ENCODE measurements at regions not wholly inside any gene's neighbourhood (a gene's known extent, or its start where the extent isn't known, plus 50 kb on each side); places are given as distances from the start of the nearest gene placed in this dataset.

- TF ChIP-seq CTCF (IDR thresholded peaks at IDR 0.05) (no peak), ZFX (IDR thresholded peaks at IDR 0.05; ENCODE audit: borderline replicate concordance) (no peak)
Observed at GRCh38 chr7:118473271-118473670, 248.8 kb downstream of the ANKRD7 start.

All from 22Rv1 (cell line).